ENCODE measurements at regions not wholly inside any gene's neighbourhood (a gene's known extent, or its start where the extent isn't known, plus 50 kb on each side); places are given as distances from the start of the nearest gene placed in this dataset.

DNA sequence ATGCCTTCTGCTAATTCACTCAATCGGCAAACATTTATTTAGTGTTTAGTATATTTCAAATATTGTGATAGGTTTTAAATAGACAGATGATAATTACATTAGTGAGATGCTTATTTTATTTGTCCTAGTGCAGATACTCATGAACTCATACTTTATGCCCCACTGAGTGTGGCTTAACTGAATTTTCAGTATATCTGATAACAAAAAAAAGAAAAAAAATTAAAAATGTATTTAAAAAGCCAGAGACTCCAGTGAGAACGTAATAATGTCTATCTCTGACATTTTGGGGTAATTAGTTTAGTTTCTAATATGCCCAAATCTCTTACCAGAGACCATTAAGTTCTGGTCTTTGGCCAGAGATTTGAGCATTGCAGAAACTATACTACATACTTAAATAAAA, 332.6 kb upstream of the CHORDC1 start:
- Histone ChIP-seq H3K4me3 (ENCODE audit: low read length) (no peak overlapping the region), H3K4me1 (ENCODE audit: low read length) (peaks cover 10% of the 10 kb centered on the region), H3K4me2 (ENCODE audit: low read length) (no peak overlapping the region), H3K36me3 (replicated peaks; ENCODE audit: low read depth, low read length) (no peaks in the 10 kb centered on the region), H3K9me3 (ENCODE audit: insufficient read depth, low read length) (no peaks in the 10 kb centered on the region), H3K27me3 (ENCODE audit: low read depth, low read length) (no peaks in the 10 kb centered on the region), H3K9ac (ENCODE audit: low read length) (no peak overlapping the region), H4K20me1 (ENCODE audit: insufficient read depth, low read length) (no peaks in the 10 kb centered on the region), H2AFZ (ENCODE audit: low read depth, low read length) (no peak overlapping the region), H3K79me2 (ENCODE audit: low read length) (no peaks in the 10 kb centered on the region), H3K27ac (ENCODE audit: low read length) (no peak overlapping the region)
- TF ChIP-seq EZH2phosphoT487 (IDR thresholded peaks at IDR 0.05; ENCODE audit: low read depth) (no peak), CTCF (IDR thresholded peaks at IDR 0.05; ENCODE audit: low read depth, low read length) (no peak)

GRCh38 chr11:90542092-90542491, 319.2 kb upstream of the CHORDC1 start:
- Histone ChIP-seq H2AFZ (ENCODE audit: low read depth, low read length) (no peak overlapping the region), H3K79me2 (ENCODE audit: low read length) (no peaks in the 10 kb centered on the region), H3K4me3 (ENCODE audit: low read length) (no peak overlapping the region)

GRCh38 chr11:90536301-90536700, 313.5 kb upstream of the CHORDC1 start:
- Histone ChIP-seq H3K36me3 (replicated peaks; ENCODE audit: low read depth, low read length) (no peaks in the 10 kb centered on the region), H3K79me2 (ENCODE audit: low read length) (no peaks in the 10 kb centered on the region), H3K4me3 (ENCODE audit: low read length) (no peak overlapping the region), H3K4me1 (ENCODE audit: low read length) (peaks cover 28% of the 10 kb centered on the region), H3K27me3 (ENCODE audit: low read depth, low read length) (no peaks in the 10 kb centered on the region), H2AFZ (ENCODE audit: low read depth, low read length) (no peak overlapping the region), H4K20me1 (ENCODE audit: insufficient read depth, low read length) (no peaks in the 10 kb centered on the region), H3K9ac (ENCODE audit: low read length) (no peak overlapping the region), H3K27ac (ENCODE audit: low read length) (no peak overlapping the region), H3K4me2 (ENCODE audit: low read length) (peak overlapping the region; percentile 47; the same call in 1 of the 2 replicates), H3K9me3 (ENCODE audit: insufficient read depth, low read length) (no peaks in the 10 kb centered on the region)
- no peak for TF ChIP-seq EZH2phosphoT487 (IDR thresholded peaks at IDR 0.05; ENCODE audit: low read depth)
- TF ChIP-seq CTCF (IDR thresholded peaks at IDR 0.05; ENCODE audit: low read depth, low read length), result no peak

More at GRCh38 chr11:90542092-90542491, 319.2 kb upstream of the CHORDC1 start:
- Histone ChIP-seq H3K9ac (ENCODE audit: low read length) (no peak overlapping the region), H3K4me1 (ENCODE audit: low read length) (peaks cover 19% of the 10 kb centered on the region), H3K9me3 (ENCODE audit: insufficient read depth, low read length) (no peaks in the 10 kb centered on the region), H3K36me3 (replicated peaks; ENCODE audit: low read depth, low read length) (no peaks in the 10 kb centered on the region), H3K27me3 (ENCODE audit: low read depth, low read length) (no peaks in the 10 kb centered on the region), H3K27ac (ENCODE audit: low read length) (no peak overlapping the region), H3K4me2 (ENCODE audit: low read length) (no peak overlapping the region), H4K20me1 (ENCODE audit: insufficient read depth, low read length) (no peaks in the 10 kb centered on the region)
- TF ChIP-seq EZH2phosphoT487 (IDR thresholded peaks at IDR 0.05; ENCODE audit: low read depth) (no peak), CTCF (IDR thresholded peaks at IDR 0.05; ENCODE audit: low read depth, low read length) (peak; percentile 66)

DNA sequence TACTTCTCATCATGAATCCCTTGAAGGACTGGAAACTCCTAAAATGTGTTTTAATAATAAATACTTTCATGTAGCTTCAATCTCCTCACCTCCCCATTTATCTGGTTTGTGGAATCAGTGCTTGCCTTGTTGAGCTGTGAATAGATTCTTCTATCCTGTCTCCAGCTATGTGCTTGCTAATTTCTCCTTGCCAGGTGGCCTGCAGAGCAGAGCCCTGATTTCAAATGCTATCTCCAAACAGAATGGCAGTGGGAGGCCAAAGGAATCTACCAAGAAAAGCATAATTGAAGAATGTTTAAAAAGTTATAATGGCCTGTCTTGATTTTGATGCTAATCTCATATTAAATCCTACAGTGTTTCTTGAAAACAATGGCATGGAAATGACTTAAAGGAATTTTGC, 309.3 kb upstream of the CHORDC1 start:
- Histone ChIP-seq H3K79me2 (ENCODE audit: low read length) (no peaks in the 10 kb centered on the region), H3K4me3 (ENCODE audit: low read length) (no peak overlapping the region), H3K9ac (ENCODE audit: low read length) (no peak overlapping the region), H2AFZ (ENCODE audit: low read depth, low read length) (no peak overlapping the region), H3K36me3 (replicated peaks; ENCODE audit: low read depth, low read length) (no peaks in the 10 kb centered on the region), H4K20me1 (ENCODE audit: insufficient read depth, low read length) (no peaks in the 10 kb centered on the region), H3K4me1 (ENCODE audit: low read length) (peaks cover 10% of the 10 kb centered on the region), H3K9me3 (ENCODE audit: insufficient read depth, low read length) (no peaks in the 10 kb centered on the region), H3K27me3 (ENCODE audit: low read depth, low read length) (no peaks in the 10 kb centered on the region), H3K27ac (ENCODE audit: low read length) (no peak overlapping the region), H3K4me2 (ENCODE audit: low read length) (no peak overlapping the region)
- no peak for TF ChIP-seq EZH2phosphoT487 (IDR thresholded peaks at IDR 0.05; ENCODE audit: low read depth)

- Histone ChIP-seq H3K4me2 (ENCODE audit: low read length) (no peak overlapping the region), H3K36me3 (replicated peaks; ENCODE audit: low read depth, low read length) (no peaks in the 10 kb centered on the region), H3K79me2 (ENCODE audit: low read length) (no peaks in the 10 kb centered on the region), H3K4me1 (ENCODE audit: low read length) (no peaks in the 10 kb centered on the region), H3K4me3 (ENCODE audit: low read length) (no peak overlapping the region), H3K9me3 (ENCODE audit: insufficient read depth, low read length) (no peaks in the 10 kb centered on the region), H4K20me1 (ENCODE audit: insufficient read depth, low read length) (no peaks in the 10 kb centered on the region), H3K27ac (ENCODE audit: low read length) (no peak overlapping the region), H3K27me3 (ENCODE audit: low read depth, low read length) (no peaks in the 10 kb centered on the region), H3K9ac (ENCODE audit: low read length) (no peak overlapping the region), H2AFZ (ENCODE audit: low read depth, low read length) (no peak overlapping the region)
- TF ChIP-seq EZH2phosphoT487 (IDR thresholded peaks at IDR 0.05; ENCODE audit: low read depth), result no peak
- no peak for TF ChIP-seq CTCF (IDR thresholded peaks at IDR 0.05; ENCODE audit: low read depth, low read length)
Observed at GRCh38 chr11:90531001-90531400, 308.2 kb upstream of the CHORDC1 start.
